HG03571 (cell line): ENCODE measurements at regions not wholly inside any gene's neighbourhood (a gene's known extent, or its start where the extent isn't known, plus 50 kb on each side); places are given as distances from the start of the nearest gene placed in this dataset.
"Not testable (repeated sequence)": the region's sequence is repeated elsewhere in the genome, so short reads cannot be mapped to it uniquely, and the experiment has no call there.

ENCODE experiments used
- ATAC-seq: cut with Tn5 transposase; IDR thresholded peaks from one replicate; pipeline ENCODE4 v1.9.1; 2021; ENCODE audit not compliant: unreplicated experiment

GRCh38 chr1:208462761-208463160 lies 218.6 kb upstream of the PLXNA2 start:
- ATAC-seq: no peak

- no peak for ATAC-seq
Measured at GRCh38 chr1:208465266-208465665, 221.1 kb upstream of the PLXNA2 start.

GRCh38 chr1:208465786-208466590 lies 221.8 kb upstream of the PLXNA2 start:
- no peak for ATAC-seq

- ATAC-seq: no peak
Measured at GRCh38 chr1:208467151-208467780, 223.1 kb upstream of the PLXNA2 start.

GRCh38 chr1:208475449-208475848 lies 231.3 kb upstream of the PLXNA2 start:
- ATAC-seq: no peak

GRCh38 chr1:208475951-208476845 lies 232.0 kb upstream of the PLXNA2 start:
- no peak for ATAC-seq

GRCh38 chr1:208476846-208477170 lies 232.6 kb upstream of the PLXNA2 start:
- ATAC-seq: no peak

- no peak for ATAC-seq
Measured at GRCh38 chr1:208479435-208479834, 235.3 kb upstream of the PLXNA2 start.

GRCh38 chr1:208485512-208485911 lies 241.3 kb upstream of the PLXNA2 start:
- ATAC-seq: no peak

GRCh38 chr1:208486677-208487076 lies 242.5 kb upstream of the PLXNA2 start:
- ATAC-seq: no peak

GRCh38 chr1:208488432-208488831 lies 244.2 kb upstream of the PLXNA2 start:
- not testable (repeated sequence) for ATAC-seq

- ATAC-seq: no peak
Measured at GRCh38 chr1:208496467-208497371, 252.5 kb upstream of the PLXNA2 start.

GRCh38 chr1:208497866-208498541 lies 253.8 kb upstream of the PLXNA2 start:
- no peak for ATAC-seq

GRCh38 chr1:208499026-208499425 lies 254.8 kb upstream of the PLXNA2 start:
- no peak for ATAC-seq

GRCh38 chr1:208499601-208500000 lies 255.4 kb upstream of the PLXNA2 start:
- ATAC-seq: no peak

GRCh38 chr1:208500375-208500774 lies 256.2 kb upstream of the PLXNA2 start:
- ATAC-seq: no peak

GRCh38 chr1:208501542-208501941 lies 257.4 kb upstream of the PLXNA2 start:
- no peak for ATAC-seq

- no peak for ATAC-seq
Measured at GRCh38 chr1:208503787-208504186, 259.6 kb upstream of the PLXNA2 start.

- no peak for ATAC-seq
Measured at GRCh38 chr1:208506812-208507211, 262.6 kb upstream of the PLXNA2 start.

- ATAC-seq: no peak
Measured at GRCh38 chr1:208509072-208509471, 264.9 kb upstream of the PLXNA2 start.
